Breast epithelium (tissue), 4 donors: ENCODE measurements at regions not wholly inside any gene's neighbourhood (a gene's known extent, or its start where the extent isn't known, plus 50 kb on each side); places are given as distances from the start of the nearest gene placed in this dataset.

ENCODE experiments used
- DNase-seq, 2 donors: peaks; one replicate each; pipeline ENCODE4 v3.0.0-alpha.2; 2019; ENCODE audit warnings: low spot score in 2 of 2
- H3K27ac ChIP-seq, 2 donors: fragments of 200-600 bp; sonication (generic) in 1 of 2; one replicate each; pipeline ENCODE4 v1.5.1; 2016 to 2019; ENCODE audit warnings: mild to moderate bottlenecking in 1 of 2
- H3K27me3 ChIP-seq, 2 donors: fragments of 200-600 bp; sonication (generic) in 1 of 2; one replicate each; pipeline versions ENCODE4 v1.5.1 to v1.6.0; 2017 to 2019; ENCODE audit warnings: control low read depth in 1 of 2, mild to moderate bottlenecking in 1 of 2
- H3K36me3 ChIP-seq: fragments of 200-600 bp; one replicate; pipeline ENCODE4 v1.5.1; 2019
- H3K4me1 ChIP-seq, 2 donors: fragments of 200-600 bp; sonication (generic); one replicate each; pipeline ENCODE4 v1.5.1; 2016 to 2019; ENCODE audit warnings: control low read depth in 1 of 2
- H3K4me3 ChIP-seq, 3 donors: fragments of 200-600 bp; sonication (generic); 1 replicate in 2 of 3; 2 replicates in 1 of 3; pipeline ENCODE4 v1.5.1; 2016 to 2019; ENCODE audit warnings: mild to moderate bottlenecking in 3 of 3, moderate library complexity in 2 of 3
- H3K9me3 ChIP-seq, 2 donors: fragments of 200-600 bp; sonication (generic) in 1 of 2; one replicate each; pipeline ENCODE4 v1.5.1; 2016 to 2019; ENCODE audit warnings: control low read depth in 1 of 2
- POLR2A ChIP-seq: fragments of 450-650 bp; IDR thresholded peaks from one replicate; pipeline ENCODE4 v1.6.1; 2016; ENCODE audit warnings: antibody characterized with exemption, mild to moderate bottlenecking, moderate library complexity
- POLR2AphosphoS5 ChIP-seq, 3 donors: sonication (generic); formaldehyde crosslinking; IDR thresholded peaks; one replicate each; pipeline ENCODE4 v1.6.1; 2017; ENCODE audit warnings: antibody characterized with exemption in 3 of 3
- intact Hi-C: fragments of 100-400 bp; cut with DNase I; formaldehyde crosslinking; loops from one replicate; pipeline ENCODE4 v1.15.1; 2023; ENCODE audit warnings: low total_unique reads
- TF ChIP-seq, protein P1 (sequence below), 3 donors: fragments of 450-650 bp; IDR thresholded peaks; one replicate each; pipeline ENCODE4 v1.5.1; 2016 to 2017; ENCODE audit warnings: antibody characterized with exemption in 3 of 3, mild to moderate bottlenecking in 3 of 3, moderate library complexity in 3 of 3

DNA sequence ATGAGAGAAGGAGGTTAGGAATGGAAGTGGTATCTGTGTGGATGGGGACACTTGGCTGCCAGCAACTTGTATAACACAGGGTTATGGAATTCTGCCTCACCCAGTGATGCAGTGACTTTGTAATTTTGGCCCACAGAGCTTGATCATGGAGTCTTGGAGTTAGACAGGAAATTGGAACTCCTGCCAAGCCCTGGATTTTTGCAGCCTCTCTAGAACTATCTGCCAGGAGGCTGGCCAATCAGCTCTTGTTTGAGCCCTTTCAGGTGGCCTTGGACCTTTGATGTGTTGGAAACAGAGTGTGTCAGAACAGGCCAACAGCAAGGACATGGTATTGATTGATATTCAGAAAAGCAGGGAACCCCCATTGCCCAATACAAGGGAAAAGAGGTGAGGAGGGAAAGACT lies 157.7 kb upstream of the GGTLC1 start:
- no peaks in the 10 kb centered on the region for H3K4me1 ChIP-seq
- peaks cover 0 to 5% of the 10 kb centered on the region in 2 donors for H3K9me3 ChIP-seq
- H3K36me3 ChIP-seq = no peaks in the 10 kb centered on the region
- DNase-seq = no peak
- H3K27ac ChIP-seq = no peak overlapping the region
- intact Hi-C loops = no loop called here
- H3K4me3 ChIP-seq = no peak overlapping the region
- no peaks in the 10 kb centered on the region for H3K27me3 ChIP-seq
- TF ChIP-seq POLR2A = no peak
- TF ChIP-seq, protein P1, sequence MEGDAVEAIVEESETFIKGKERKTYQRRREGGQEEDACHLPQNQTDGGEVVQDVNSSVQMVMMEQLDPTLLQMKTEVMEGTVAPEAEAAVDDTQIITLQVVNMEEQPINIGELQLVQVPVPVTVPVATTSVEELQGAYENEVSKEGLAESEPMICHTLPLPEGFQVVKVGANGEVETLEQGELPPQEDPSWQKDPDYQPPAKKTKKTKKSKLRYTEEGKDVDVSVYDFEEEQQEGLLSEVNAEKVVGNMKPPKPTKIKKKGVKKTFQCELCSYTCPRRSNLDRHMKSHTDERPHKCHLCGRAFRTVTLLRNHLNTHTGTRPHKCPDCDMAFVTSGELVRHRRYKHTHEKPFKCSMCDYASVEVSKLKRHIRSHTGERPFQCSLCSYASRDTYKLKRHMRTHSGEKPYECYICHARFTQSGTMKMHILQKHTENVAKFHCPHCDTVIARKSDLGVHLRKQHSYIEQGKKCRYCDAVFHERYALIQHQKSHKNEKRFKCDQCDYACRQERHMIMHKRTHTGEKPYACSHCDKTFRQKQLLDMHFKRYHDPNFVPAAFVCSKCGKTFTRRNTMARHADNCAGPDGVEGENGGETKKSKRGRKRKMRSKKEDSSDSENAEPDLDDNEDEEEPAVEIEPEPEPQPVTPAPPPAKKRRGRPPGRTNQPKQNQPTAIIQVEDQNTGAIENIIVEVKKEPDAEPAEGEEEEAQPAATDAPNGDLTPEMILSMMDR (IDR thresholded peaks at IDR 0.05) = no peak
- no peak for TF ChIP-seq POLR2AphosphoS5 (IDR thresholded peaks at IDR 0.05)

DNA sequence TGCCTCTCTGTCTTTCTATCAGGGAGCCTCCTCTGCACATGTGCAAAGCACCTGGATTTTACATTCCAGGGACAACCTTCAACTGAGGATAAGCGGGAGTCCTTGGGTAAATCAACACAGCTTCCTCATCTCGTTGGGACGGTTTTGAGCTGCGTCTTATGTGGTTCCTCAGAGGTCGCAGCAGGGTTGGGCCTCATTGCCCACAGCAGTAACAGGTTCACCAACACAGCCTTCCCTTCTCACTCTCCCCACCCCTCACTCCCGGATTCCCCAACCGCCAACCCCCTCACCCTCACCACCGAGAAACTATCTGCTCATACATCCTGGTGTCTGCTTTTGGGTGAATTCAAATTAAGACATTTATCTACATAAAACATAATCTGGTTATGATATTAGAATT lies 155.8 kb upstream of the GGTLC1 start:
- peaks cover 0 to 9% of the 10 kb centered on the region in 2 donors for H3K9me3 ChIP-seq
- H3K27me3 ChIP-seq = no peaks in the 10 kb centered on the region
- DNase-seq = no peak
- no peak overlapping the region for H3K27ac ChIP-seq
- no peak overlapping the region for H3K4me3 ChIP-seq
- intact Hi-C loops = no loop called here
- no peaks in the 10 kb centered on the region for H3K4me1 ChIP-seq
- TF ChIP-seq, protein P1 (IDR thresholded peaks at IDR 0.05) = no peak
- TF ChIP-seq POLR2AphosphoS5 (IDR thresholded peaks at IDR 0.05) = no peak
- TF ChIP-seq POLR2A = no peak
- H3K36me3 ChIP-seq = no peaks in the 10 kb centered on the region

DNA sequence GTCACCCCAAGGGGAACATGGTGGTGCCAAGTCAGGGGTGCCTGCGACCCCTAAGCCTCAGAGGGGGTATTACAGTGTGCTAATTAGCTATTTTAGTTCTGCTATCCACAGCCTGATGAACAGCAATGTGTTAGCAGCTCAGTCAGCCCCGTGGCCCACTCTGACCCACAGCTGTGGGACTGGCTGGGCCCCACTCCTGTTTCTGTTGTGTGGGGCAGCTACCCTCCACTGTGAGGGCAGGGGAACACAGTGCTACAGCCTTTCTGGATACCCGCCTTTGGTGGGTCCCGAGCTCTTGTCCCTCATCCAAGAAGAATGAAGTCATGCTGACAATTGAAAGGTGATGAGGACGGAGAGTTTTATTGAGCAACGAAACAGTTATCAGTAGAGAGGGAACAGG lies 152.5 kb upstream of the GGTLC1 start:
- no peak for DNase-seq
- peaks cover 0 to 9% of the 10 kb centered on the region in 2 donors for H3K9me3 ChIP-seq
- H3K4me1 ChIP-seq = no peaks in the 10 kb centered on the region
- intact Hi-C loops = no loop called here
- no peak for TF ChIP-seq POLR2AphosphoS5 (IDR thresholded peaks at IDR 0.05)
- TF ChIP-seq, protein P1 (IDR thresholded peaks at IDR 0.05) = no peak
- TF ChIP-seq POLR2A = no peak
- no peak overlapping the region for H3K4me3 ChIP-seq
- no peak overlapping the region for H3K27ac ChIP-seq
- no peaks in the 10 kb centered on the region for H3K27me3 ChIP-seq
- H3K36me3 ChIP-seq = no peaks in the 10 kb centered on the region

DNA sequence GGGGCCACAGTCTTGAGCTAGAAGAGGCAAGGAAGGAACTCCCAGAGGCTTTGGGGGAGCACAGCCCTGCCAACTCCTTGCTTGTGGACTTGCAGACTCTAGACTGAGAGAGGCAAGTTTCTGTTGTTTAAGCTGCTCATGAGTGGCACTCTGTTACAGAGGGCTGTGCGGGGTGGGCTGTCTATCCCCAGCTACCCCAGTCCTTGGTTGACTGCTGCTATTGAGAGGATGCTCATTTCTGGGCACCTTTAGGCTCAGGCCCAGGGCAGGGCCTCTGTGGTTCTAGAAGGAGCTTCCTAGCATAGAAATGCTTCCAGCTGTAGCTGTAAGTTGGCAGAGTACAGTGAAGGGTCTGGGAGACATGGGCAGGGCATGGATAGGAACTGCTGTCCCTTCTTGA lies 151.3 kb upstream of the GGTLC1 start:
- H3K36me3 ChIP-seq = no peaks in the 10 kb centered on the region
- TF ChIP-seq POLR2A = no peak
- TF ChIP-seq POLR2AphosphoS5 (IDR thresholded peaks at IDR 0.05) = no peak
- TF ChIP-seq, protein P1 (IDR thresholded peaks at IDR 0.05) = no peak
- no peak for DNase-seq

DNA sequence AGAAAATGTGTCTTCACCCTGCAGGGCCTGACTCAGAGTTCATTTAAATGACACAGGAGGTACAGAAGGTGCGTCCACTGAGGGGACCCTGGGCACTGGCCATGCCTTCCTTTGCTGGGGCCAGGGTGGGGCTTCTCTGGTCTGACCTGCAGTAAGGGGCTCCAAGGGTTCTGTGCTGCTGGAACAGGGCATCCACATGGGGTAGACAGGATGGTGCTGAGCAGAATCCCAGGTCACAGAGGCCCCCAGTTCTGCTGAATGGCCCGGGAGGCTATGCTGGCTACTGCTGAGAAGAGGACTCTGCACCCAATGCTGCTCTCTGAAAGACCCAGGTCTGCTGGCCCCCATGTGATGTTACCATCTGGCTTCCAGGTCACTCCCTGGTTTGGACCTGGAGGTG lies 150.4 kb upstream of the GGTLC1 start:
- TF ChIP-seq, protein P1 (IDR thresholded peaks at IDR 0.05) = no peak
- TF ChIP-seq POLR2A (no peak), POLR2AphosphoS5 (IDR thresholded peaks at IDR 0.05) (no peak)
- Histone ChIP-seq H3K27me3 (no peaks in the 10 kb centered on the region), H3K4me1 (no peaks in the 10 kb centered on the region), H3K4me3 (no peak overlapping the region), H3K36me3 (no peaks in the 10 kb centered on the region), H3K9me3 (peaks cover 0 to 9% of the 10 kb centered on the region in 2 donors), H3K27ac (no peak overlapping the region)
- no peak for DNase-seq
- intact Hi-C loops = no loop called here

More for the DNA sequence above, 151.3 kb upstream of the GGTLC1 start:
- no peak overlapping the region for H3K27ac ChIP-seq
- H3K4me1 ChIP-seq = no peaks in the 10 kb centered on the region
- H3K27me3 ChIP-seq = no peaks in the 10 kb centered on the region
- intact Hi-C loops = no loop called here
- H3K4me3 ChIP-seq = no peak overlapping the region
- peaks cover 0 to 9% of the 10 kb centered on the region in 2 donors for H3K9me3 ChIP-seq
